ENCODE measurements at regions not wholly inside any gene's neighbourhood (a gene's known extent, or its start where the extent isn't known, plus 50 kb on each side); places are given as distances from the start of the nearest gene placed in this dataset.
"Not testable (repeated sequence)": the region's sequence is repeated elsewhere in the genome, so short reads cannot be mapped to it uniquely, and the experiment has no call there.

DNA sequence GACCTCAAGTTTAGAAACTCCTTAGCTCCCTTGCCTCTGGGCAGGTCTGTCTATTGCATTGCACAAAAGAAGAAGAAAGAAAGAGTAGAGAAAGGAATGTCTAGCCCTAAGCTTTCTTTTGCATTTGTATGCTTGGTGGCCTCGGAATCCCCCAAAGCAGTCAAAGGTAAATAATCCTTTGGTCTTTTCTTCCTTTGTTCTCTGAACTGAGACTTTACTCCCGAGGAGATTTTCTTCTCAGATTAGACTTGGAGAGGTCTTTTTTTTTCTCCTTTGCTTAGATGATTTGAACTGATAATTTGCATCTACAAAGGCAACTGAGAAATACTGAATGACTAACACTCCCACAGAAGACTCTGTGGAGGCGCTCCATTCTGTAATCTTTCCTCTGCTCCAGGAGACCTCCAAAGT is 93.2 kb downstream of the AKR1D1 start:
- no peak for ATAC-seq
- CTCF ChIA-PET: no interaction called here
- Mint-ChIP-seq H3K27ac (no peak overlapping the region), H3K36me3 (ENCODE audit: low read depth) (peaks cover 5% of the 10 kb centered on the region), H3K27me3 (peaks cover 24% of the 10 kb centered on the region), H3K4me1 (peaks cover 24% of the 10 kb centered on the region), H3K9me3 (ENCODE audit: low read depth) (peaks cover 6% of the 10 kb centered on the region), H3K4me3 (no peak overlapping the region)
- POLR2A ChIA-PET: no interaction called here
- DNase-seq: no peak
- intact Hi-C loops (cut with DNase I, micrococcal nuclease): no loop called here

DNA sequence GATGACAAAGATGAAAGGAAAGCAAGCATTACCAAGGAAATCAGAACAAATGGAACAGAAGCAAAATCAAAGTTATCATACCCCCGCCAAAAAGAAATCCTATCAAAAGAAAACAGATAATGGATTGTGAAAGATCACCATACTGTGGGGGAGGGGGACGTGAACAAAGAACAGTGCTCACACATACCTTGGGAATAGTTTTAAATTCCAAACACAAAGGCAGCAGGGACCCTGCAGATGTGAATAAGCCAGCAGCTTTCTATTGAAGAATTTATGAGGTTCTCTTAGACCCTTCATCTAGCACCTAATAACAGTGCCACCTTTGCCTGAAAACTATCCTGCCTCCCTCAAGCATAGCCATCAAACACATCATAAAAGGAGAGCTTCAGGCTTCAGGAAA is 94.0 kb downstream of the AKR1D1 start:
- H3K9me3 Mint-ChIP-seq (ENCODE audit: low read depth): peaks cover 2% of the 10 kb centered on the region
- ChIA-PET CTCF (interaction anchor here (1.0 to 1.4 kb wide), 2 partner anchors 8 to 569 kb away, joined by 3 to 5 read pairs; no protein-coding TSS in a partner anchor), POLR2A (no interaction called here)
- intact Hi-C loops (cut with DNase I, micrococcal nuclease): no loop called here
- H3K4me1 Mint-ChIP-seq: peaks cover 24% of the 10 kb centered on the region
- no peak overlapping the region for H3K27ac Mint-ChIP-seq
- H3K4me3 Mint-ChIP-seq: no peak overlapping the region
- DNase-seq (no peak), ATAC-seq (no peak)
- H3K36me3 Mint-ChIP-seq (ENCODE audit: low read depth): no peaks in the 10 kb centered on the region
- H3K27me3 Mint-ChIP-seq: peaks cover 27% of the 10 kb centered on the region

DNA sequence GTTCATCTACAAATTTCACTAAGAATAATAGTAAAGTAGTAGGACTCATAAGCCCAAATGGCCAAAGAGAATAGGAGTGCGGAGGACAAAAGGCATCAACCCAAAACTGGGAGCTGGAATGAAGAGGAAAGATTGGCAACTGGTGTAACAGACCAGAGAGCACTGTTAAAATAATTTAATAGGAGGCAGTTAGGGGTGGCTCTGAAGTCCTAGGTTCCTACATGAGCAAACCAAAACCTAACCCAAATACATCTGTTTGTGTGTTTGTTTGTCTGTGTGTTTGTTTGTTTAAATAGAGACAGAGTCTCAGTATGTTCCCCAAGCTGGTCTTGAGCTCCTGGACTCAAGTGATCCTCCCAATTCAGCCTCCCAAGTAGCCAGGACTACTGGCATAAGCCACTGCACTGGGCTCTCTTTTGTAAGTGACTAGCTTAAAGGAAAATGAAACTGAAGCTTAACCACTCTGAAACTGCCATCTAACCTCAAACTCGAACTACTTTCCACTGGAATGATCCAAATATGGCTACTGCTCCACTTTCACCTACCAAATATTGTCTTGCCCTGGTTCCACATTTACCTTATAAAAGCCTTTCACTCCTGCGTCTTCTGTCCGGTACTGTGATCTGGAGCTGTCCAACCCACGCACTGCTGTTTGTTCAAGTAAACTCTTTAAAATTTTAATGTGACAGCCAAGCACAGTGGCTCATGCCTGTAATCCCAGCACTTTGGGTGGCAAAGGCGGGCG is 94.9 kb downstream of the AKR1D1 start:
- ChIA-PET POLR2A (no interaction called here), CTCF (interaction anchor here (1.0 to 1.4 kb wide), 3 partner anchors 9 to 568 kb away, joined by 3 to 5 read pairs (median 3); no protein-coding TSS in a partner anchor)
- H3K27ac Mint-ChIP-seq: no peak overlapping the region
- H3K27me3 Mint-ChIP-seq: peaks cover 27% of the 10 kb centered on the region
- H3K36me3 Mint-ChIP-seq (ENCODE audit: low read depth): no peaks in the 10 kb centered on the region
- peak; percentile 67 for ATAC-seq
- no peak overlapping the region for H3K4me3 Mint-ChIP-seq
- peaks cover 2% of the 10 kb centered on the region for H3K9me3 Mint-ChIP-seq (ENCODE audit: low read depth)
- peaks cover 24% of the 10 kb centered on the region for H3K4me1 Mint-ChIP-seq
- intact Hi-C loops (cut with DNase I, micrococcal nuclease): no loop called here
- no peak for DNase-seq

DNA sequence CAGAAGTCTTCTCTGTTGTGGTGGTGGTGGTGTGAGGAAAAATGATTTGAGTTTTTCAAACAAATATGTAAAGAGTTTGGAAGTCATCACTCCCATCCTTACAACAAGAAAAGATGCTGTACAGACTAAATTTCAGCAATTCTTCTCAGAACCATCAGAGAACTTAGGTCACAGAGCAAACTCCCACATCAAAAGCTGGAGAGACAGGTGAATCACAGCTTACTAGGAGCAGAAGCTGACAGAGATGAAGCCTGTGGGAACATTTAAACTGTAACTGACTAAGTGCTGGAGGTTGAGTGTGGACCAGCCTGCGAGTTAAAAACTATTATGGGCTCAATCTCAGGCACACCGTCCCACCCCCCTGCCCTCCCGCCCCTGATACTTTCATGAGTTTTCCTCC is 97.3 kb downstream of the AKR1D1 start:
- ChIA-PET CTCF (no interaction called here), POLR2A (no interaction called here)
- Mint-ChIP-seq H3K4me3 (no peak overlapping the region), H3K36me3 (ENCODE audit: low read depth) (no peaks in the 10 kb centered on the region), H3K27ac (no peak overlapping the region), H3K27me3 (peaks cover 26% of the 10 kb centered on the region), H3K9me3 (ENCODE audit: low read depth) (peaks cover 2% of the 10 kb centered on the region), H3K4me1 (peaks cover 22% of the 10 kb centered on the region)
- no peak for DNase-seq
- intact Hi-C loops (cut with DNase I, micrococcal nuclease): no loop called here
- ATAC-seq: peak; percentile 71

DNA sequence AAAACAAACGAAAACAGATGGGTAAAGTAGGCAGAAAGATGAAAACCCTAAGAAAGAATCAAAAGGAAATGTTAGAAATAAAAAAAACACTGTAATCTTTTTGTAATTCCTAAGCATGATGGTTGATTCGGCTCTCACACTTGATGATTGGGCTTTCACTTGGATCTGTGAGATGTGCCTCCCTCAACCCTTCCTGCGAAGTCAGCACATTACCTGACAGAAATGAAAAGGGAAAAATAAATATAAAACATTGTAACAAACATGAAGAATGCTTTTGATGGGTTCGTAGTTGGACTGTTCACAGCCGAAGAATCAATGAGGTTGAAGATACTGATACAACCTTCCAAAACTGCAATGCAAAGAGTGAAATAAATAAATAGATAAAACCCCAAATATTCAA is 99.8 kb downstream of the AKR1D1 start:
- Mint-ChIP-seq H3K36me3 (ENCODE audit: low read depth) (no peaks in the 10 kb centered on the region), H3K27ac (no peak overlapping the region), H3K4me3 (no peak overlapping the region), H3K27me3 (peaks cover 14% of the 10 kb centered on the region), H3K9me3 (ENCODE audit: low read depth) (peaks cover 2% of the 10 kb centered on the region), H3K4me1 (peaks cover 11% of the 10 kb centered on the region)
- CTCF ChIA-PET: no interaction called here
- no peak for ATAC-seq
- intact Hi-C loops (cut with DNase I, micrococcal nuclease): no loop called here
- POLR2A ChIA-PET: no interaction called here
- no peak for DNase-seq

DNA sequence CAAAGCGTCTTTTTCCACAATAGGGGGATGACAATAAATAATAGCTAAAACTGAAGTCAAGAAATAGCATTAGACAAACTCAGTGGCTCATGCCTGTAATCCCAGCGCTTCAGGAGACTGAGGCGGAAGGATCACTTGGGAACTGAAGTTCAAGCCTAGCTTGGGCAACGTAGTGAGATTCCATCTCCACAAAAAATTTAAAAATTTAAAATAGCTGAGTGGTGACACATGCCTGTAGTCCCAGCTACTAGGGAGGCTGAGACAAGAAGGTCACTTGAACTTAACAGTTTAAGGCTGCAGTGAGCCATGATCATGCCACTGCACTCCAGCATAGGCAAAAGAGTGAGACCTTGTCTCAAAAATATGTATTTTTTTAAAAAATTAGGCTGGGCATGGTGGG is 107.9 kb downstream of the AKR1D1 start:
- peaks cover 6% of the 10 kb centered on the region for H3K9me3 Mint-ChIP-seq (ENCODE audit: low read depth)
- POLR2A ChIA-PET: no interaction called here
- no peaks in the 10 kb centered on the region for H3K36me3 Mint-ChIP-seq (ENCODE audit: low read depth)
- CTCF ChIA-PET: interaction anchor here (1.2 kb wide), 1 partner anchor 13 kb away, joined by 3 read pairs; no protein-coding TSS in a partner anchor
- no peak overlapping the region for H3K4me3 Mint-ChIP-seq
- H3K27me3 Mint-ChIP-seq: peaks cover 2% of the 10 kb centered on the region
- no peaks in the 10 kb centered on the region for H3K4me1 Mint-ChIP-seq
- no peak for DNase-seq
- ATAC-seq: no peak
- intact Hi-C loops (cut with DNase I, micrococcal nuclease): no loop called here
- H3K27ac Mint-ChIP-seq: no peak overlapping the region

DNA sequence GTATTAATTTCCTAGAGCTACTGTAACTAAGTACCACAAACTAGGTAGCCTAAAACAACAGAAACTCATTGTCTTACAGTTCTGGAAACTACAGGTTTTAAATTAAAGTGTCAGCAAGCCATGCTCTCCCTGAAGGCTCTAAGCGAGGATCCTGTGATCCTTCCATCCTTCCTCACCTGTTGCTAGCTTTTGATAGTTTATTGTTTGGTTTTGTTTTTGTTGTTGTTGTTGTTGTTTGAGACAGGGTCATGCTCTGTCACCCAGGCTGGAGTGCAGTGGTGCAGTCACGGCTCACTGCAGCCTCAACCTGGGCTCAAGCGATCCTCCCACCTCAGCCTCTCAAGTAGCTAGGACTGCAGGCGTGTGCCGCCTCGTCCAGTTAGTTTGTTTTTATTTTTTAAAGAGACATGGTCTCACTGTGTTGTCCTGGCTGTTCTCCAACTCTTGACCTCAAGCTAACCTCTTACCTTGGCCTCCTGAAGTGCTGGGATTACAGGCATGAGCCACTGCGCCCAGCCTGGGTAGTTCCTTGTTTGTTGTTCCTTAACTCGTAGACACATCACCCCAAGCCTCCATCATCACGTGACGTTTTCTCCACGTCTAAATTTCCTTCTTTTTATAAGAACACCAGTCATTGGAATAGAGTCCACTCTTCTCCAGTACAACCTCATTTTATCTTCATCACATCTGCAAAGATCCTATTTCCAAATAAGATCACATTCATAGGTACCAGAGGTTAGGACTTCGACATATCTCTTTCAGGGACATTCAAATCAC is 109.1 kb downstream of the AKR1D1 start:
- POLR2A ChIA-PET: no interaction called here
- ATAC-seq (no peak), DNase-seq (no peak)
- no peaks in the 10 kb centered on the region for H3K36me3 Mint-ChIP-seq (ENCODE audit: low read depth)
- H3K9me3 Mint-ChIP-seq (ENCODE audit: low read depth): peaks cover 6% of the 10 kb centered on the region
- peaks cover 2% of the 10 kb centered on the region for H3K27me3 Mint-ChIP-seq
- H3K27ac Mint-ChIP-seq: no peak overlapping the region
- CTCF ChIA-PET: interaction anchor here (0.8 kb wide), 1 partner anchor 94 kb away, joined by 3 read pairs; no protein-coding TSS in a partner anchor
- no peak overlapping the region for H3K4me3 Mint-ChIP-seq
- intact Hi-C loops (cut with DNase I, micrococcal nuclease): no loop called here
- H3K4me1 Mint-ChIP-seq: no peaks in the 10 kb centered on the region

DNA sequence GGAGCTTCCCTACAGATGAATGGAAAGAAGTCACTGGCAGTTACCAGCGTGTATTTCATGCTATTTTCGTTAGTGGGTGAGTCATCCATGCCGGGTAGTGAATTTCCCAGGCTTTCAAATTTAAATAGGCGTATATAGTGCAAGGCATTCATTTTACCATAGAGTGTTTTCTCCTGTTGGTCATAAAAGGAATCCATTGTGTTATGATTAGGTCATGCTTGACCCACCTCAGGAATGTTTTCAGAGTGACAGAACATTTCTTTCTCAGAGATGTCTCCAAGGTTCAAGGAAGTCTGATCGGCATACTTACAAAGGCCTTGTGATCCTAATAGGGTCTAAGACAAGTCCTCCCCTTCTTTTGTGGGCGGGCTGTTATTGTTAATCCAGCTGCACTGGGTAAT is 110.7 kb downstream of the AKR1D1 start:
- ChIA-PET POLR2A (no interaction called here), CTCF (no interaction called here)
- Mint-ChIP-seq H3K27me3 (peaks cover 2% of the 10 kb centered on the region), H3K9me3 (ENCODE audit: low read depth) (peaks cover 6% of the 10 kb centered on the region), H3K4me1 (no peaks in the 10 kb centered on the region), H3K27ac (no peak overlapping the region), H3K36me3 (ENCODE audit: low read depth) (no peaks in the 10 kb centered on the region), H3K4me3 (no peak overlapping the region)
- intact Hi-C loops (cut with DNase I, micrococcal nuclease): no loop called here
- ATAC-seq (no peak), DNase-seq (no peak)

DNA sequence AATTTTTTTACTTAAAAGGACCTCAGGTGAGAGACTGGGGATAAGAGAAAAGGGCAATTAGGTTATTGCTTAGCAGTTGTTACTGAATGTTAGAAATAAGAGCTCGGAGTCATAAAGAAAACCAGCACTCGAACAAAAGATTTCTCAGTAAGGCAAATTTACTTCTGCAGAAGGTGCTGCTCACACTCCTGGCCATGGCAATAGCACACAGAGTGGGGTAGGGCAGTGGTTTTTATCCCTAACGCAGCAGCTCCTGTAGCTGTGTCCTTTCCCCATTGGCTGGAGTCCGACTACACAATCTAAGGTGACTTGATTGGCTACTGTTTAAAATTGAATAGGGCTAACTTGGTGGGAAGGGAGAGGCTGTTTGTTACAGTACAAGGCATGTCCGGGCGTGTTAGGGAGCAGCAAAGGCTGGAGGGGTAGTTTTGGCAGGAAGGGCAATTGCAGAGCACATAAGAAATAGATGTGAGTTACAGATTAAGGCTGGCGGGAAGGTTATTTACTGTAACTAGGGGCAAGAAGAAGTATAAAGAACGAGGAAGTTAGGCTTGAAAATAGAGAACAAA is 112.1 kb downstream of the AKR1D1 start:
- H3K27me3 Mint-ChIP-seq: no peaks in the 10 kb centered on the region
- H3K27ac Mint-ChIP-seq: no peak overlapping the region
- no peaks in the 10 kb centered on the region for H3K4me1 Mint-ChIP-seq
- peaks cover 6% of the 10 kb centered on the region for H3K9me3 Mint-ChIP-seq (ENCODE audit: low read depth)
- DNase-seq (no peak), ATAC-seq (no peak)
- POLR2A ChIA-PET: no interaction called here
- H3K36me3 Mint-ChIP-seq (ENCODE audit: low read depth): no peaks in the 10 kb centered on the region
- intact Hi-C loops (cut with DNase I, micrococcal nuclease): no loop called here
- CTCF ChIA-PET: no interaction called here
- H3K4me3 Mint-ChIP-seq: no peak overlapping the region

DNA sequence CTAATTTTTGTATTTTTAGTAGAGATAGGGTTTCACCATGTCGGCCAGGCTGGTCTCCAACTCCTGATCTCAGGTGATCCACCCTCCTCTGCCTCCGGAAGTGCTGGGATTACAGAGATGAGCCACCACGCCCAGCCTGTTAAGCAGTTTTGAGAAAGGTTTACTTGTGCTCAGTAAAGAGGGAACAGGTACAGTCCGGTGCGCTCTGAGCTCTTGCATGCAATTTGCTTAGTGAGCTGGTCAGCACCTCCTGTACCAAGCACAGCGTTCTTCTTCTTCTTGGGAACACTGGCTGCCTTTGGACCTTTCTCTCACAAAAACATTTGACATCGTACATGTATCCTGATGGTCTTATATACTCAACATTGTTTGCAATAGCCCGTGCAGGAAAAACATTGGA is 118.3 kb downstream of the AKR1D1 start:
- ChIA-PET CTCF (no interaction called here), POLR2A (no interaction called here)
- Mint-ChIP-seq H3K9me3 (ENCODE audit: low read depth) (no peaks in the 10 kb centered on the region), H3K27me3 (no peaks in the 10 kb centered on the region), H3K4me1 (no peaks in the 10 kb centered on the region), H3K27ac (no peak overlapping the region), H3K4me3 (no peak overlapping the region), H3K36me3 (ENCODE audit: low read depth) (no peaks in the 10 kb centered on the region)
- no peak for ATAC-seq
- DNase-seq: no peak
- intact Hi-C loops (cut with DNase I, micrococcal nuclease): no loop called here

DNA sequence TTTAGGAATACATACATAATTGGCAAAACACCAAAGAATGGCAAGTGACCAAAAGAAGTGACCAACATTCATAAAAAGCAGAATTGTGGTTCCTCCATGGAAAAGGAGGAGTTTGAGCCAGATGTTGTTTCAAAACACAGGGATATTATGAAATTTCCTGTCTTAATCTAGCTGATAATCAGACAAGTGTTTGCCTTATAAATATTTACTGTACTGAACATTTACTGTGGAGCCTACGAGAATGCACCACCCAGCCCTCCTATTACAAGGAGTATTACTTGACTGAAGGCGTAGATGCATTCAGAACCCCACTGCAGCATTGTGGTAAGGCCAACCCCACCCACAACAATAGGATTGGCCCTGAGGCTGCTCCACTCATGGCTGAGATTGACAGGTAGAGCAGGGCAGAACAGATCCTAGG is 118.9 kb downstream of the AKR1D1 start:
- POLR2A ChIA-PET: no interaction called here
- no peak for DNase-seq
- Mint-ChIP-seq H3K4me3 (no peak overlapping the region), H3K27ac (no peak overlapping the region), H3K4me1 (no peaks in the 10 kb centered on the region), H3K36me3 (ENCODE audit: low read depth) (no peaks in the 10 kb centered on the region), H3K27me3 (no peaks in the 10 kb centered on the region), H3K9me3 (ENCODE audit: low read depth) (no peaks in the 10 kb centered on the region)
- intact Hi-C loops (cut with DNase I, micrococcal nuclease): no loop called here
- CTCF ChIA-PET: no interaction called here
- ATAC-seq: no peak

DNA sequence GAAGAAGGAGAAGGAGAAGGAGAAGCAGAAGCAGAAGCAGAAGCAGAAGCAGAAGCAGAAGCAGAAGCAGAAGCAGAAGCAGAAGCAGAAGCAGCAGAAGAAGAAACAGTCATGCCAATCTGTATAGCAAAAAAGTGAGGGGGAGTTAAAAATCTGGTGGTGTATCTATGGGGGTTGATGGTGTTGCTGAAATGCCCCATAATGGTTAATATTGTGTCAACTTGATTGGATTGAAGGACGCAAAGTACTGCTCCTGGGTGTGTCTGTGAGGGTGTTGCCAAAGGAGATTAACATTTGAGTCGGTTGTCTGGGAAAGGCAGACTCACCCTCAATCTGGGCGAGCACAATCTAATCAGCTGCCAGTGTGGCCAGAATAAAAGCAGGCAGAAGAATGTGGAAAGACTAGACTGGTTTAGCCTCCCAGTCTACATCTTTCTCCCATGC is 120.3 kb downstream of the AKR1D1 start:
- H3K4me3 Mint-ChIP-seq; CTCF ChIA-PET; intact Hi-C loops (cut with DNase I, micrococcal nuclease): not testable (repeated sequence)

More for the DNA sequence above, 120.3 kb downstream of the AKR1D1 start:
- H3K36me3 Mint-ChIP-seq (ENCODE audit: low read depth); ATAC-seq; DNase-seq; H3K9me3 Mint-ChIP-seq (ENCODE audit: low read depth); H3K27ac Mint-ChIP-seq; H3K27me3 Mint-ChIP-seq; H3K4me1 Mint-ChIP-seq; POLR2A ChIA-PET: not testable (repeated sequence)

All from activated CD4-positive, alpha-beta T cell treated with anti-CD3 and anti-CD28 coated beads for 36 hours (primary cell).